Endothelial cell of umbilical vein (primary cell): ENCODE measurements at regions not wholly inside any gene's neighbourhood (a gene's known extent, or its start where the extent isn't known, plus 50 kb on each side); places are given as distances from the start of the nearest gene placed in this dataset.

Experiments used
- BruUV-seq: library from RNA; stranded (reverse); fragments of 400-500 nt; replicated peaks from 2 replicates; lab custom pipeline; 2021; lab: Mats Ljungman, UMichigan
- CTCF ChIA-PET: fragments of 300-600, 350-600 bp; sonication (Branson Sonifier 250); formaldehyde crosslinking; loops from one replicate; lab custom pipeline; 2021; ENCODE audit warnings: antibody characterized with exemption, inconsistent platforms; lab: Charles Lee
- POLR2A ChIA-PET: fragments of 300-600, 350-600 bp; sonication (Branson Sonifier 250); formaldehyde crosslinking; loops from one replicate; lab custom pipeline; 2021; ENCODE audit warnings: antibody characterized with exemption, inconsistent platforms; lab: Charles Lee
- DNase-seq: peaks from one replicate; pipeline ENCODE4 v3.0.0-alpha.2; 2011; ENCODE audit warnings: low read depth, low spot score
- FAIRE-seq: peaks from 2 replicates; lab custom pipeline; 2011; peaks lifted over from hg19 to GRCh38; lab: Jason Lieb, UNC
- H2AFZ ChIP-seq: 2 replicates; pipeline ENCODE4 v1.6.0; 2012; ENCODE audit warnings: low read depth, low read length, control low read depth, inconsistent platforms
- H3K27ac ChIP-seq: 2 replicates; pipeline ENCODE4 v1.5.1; 2011; ENCODE audit warnings: low read depth, mild to moderate bottlenecking, control low read depth, low read length, moderate library complexity; ENCODE audit not compliant: insufficient read depth
- H3K27me3 ChIP-seq, 2 experiments: 2 replicates each; pipeline versions ENCODE4 v1.6.0 to v1.6.1; 2011; ENCODE audit warnings: low read length in 2 of 2, mixed read lengths in 1 of 2; ENCODE audit not compliant: control insufficient read depth in 2 of 2, insufficient read depth in 2 of 2
- H3K36me3 ChIP-seq, 2 experiments: 2 replicates in 1 of 2; 3 replicates in 1 of 2; pipeline ENCODE4 v1.5.1; 2011; ENCODE audit warnings: low read length in 2 of 2, mild to moderate bottlenecking in 1 of 2, moderate library complexity in 1 of 2; ENCODE audit not compliant: control insufficient read depth in 2 of 2, insufficient read depth in 2 of 2; ENCODE audit errors: extremely low read depth in 1 of 2
- H3K4me1 ChIP-seq: 3 replicates; pipeline ENCODE4 v1.5.1; 2011; ENCODE audit warnings: mild to moderate bottlenecking, low read length; ENCODE audit not compliant: control insufficient read depth, insufficient read depth; ENCODE audit errors: extremely low read depth
- H3K4me2 ChIP-seq: 2 replicates; pipeline ENCODE4 v1.6.1; 2011; ENCODE audit warnings: low read length, control low read depth, mixed read lengths; ENCODE audit not compliant: insufficient read depth
- H3K4me3 ChIP-seq, 3 experiments: fragments of 200-600 bp in 1 of 3; sonication (generic), shearing (Covaris generic) in 1 of 3; replicated peaks in 1 of 3; 2 replicates each; pipeline ENCODE4 v1.5.1; 2011 to 2016; ENCODE audit warnings: control low read depth in 3 of 3, low read length in 3 of 3, mild to moderate bottlenecking in 2 of 3, inconsistent platforms in 1 of 3, low read depth in 1 of 3, moderate library complexity in 1 of 3; ENCODE audit not compliant: insufficient read depth in 1 of 3
- H3K79me2 ChIP-seq: 2 replicates; pipeline ENCODE4 v1.6.0; 2012; ENCODE audit warnings: low read length, inconsistent platforms; ENCODE audit not compliant: control insufficient read depth, insufficient read depth
- H3K9ac ChIP-seq: replicated peaks from 2 replicates; pipeline ENCODE3; 2011; ENCODE audit warnings: low read length, control low read depth; ENCODE audit not compliant: insufficient read depth; ENCODE audit errors: extremely low read depth
- H3K9me1 ChIP-seq: replicated peaks from 3 replicates; pipeline ENCODE4 v1.6.0; 2011; ENCODE audit warnings: mild to moderate bottlenecking, low read length; ENCODE audit not compliant: control insufficient read depth, insufficient read depth; ENCODE audit errors: extremely low read depth
- H3K9me3 ChIP-seq: replicated peaks from 2 replicates; pipeline ENCODE4 v1.5.1; 2012; ENCODE audit warnings: low read length, inconsistent platforms; ENCODE audit not compliant: control insufficient read depth, insufficient read depth
- H4K20me1 ChIP-seq: replicated peaks from 2 replicates; pipeline ENCODE3; 2011; ENCODE audit warnings: mild to moderate bottlenecking, low read length; ENCODE audit not compliant: control insufficient read depth, insufficient read depth; ENCODE audit errors: extremely low read depth
- CTCF ChIP-seq, 2 donors: IDR thresholded peaks; 1 replicate in 1 of 2; 2 replicates in 1 of 2; pipeline ENCODE4 v1.5.1; 2011; ENCODE audit warnings: low read length in 2 of 2, mild to moderate bottlenecking in 2 of 2, moderate library complexity in 2 of 2, control low read depth in 1 of 2, inconsistent platforms in 1 of 2, low read depth in 1 of 2; ENCODE audit not compliant: insufficient read depth in 1 of 2; ENCODE audit errors: extremely low read depth in 1 of 2
- EZH2 ChIP-seq: IDR thresholded peaks from 2 replicates; pipeline ENCODE4 v1.6.1; 2012; ENCODE audit warnings: borderline replicate concordance, low read depth, mild to moderate bottlenecking, moderate library complexity, low read length, inconsistent platforms; ENCODE audit not compliant: severe bottlenecking
- FOS ChIP-seq: IDR thresholded peaks from 2 replicates; pipeline ENCODE4 v1.6.1; 2011; ENCODE audit warnings: mild to moderate bottlenecking, low read length, moderate library complexity, borderline replicate concordance; ENCODE audit not compliant: insufficient read depth
- GATA2 ChIP-seq: IDR thresholded peaks from 2 replicates; pipeline ENCODE4 v1.7.0; 2011; ENCODE audit warnings: low read depth, mild to moderate bottlenecking, moderate library complexity, mixed read lengths, low read length; ENCODE audit not compliant: insufficient read length, insufficient read depth
- JUN ChIP-seq: IDR thresholded peaks from 2 replicates; pipeline ENCODE4 v1.6.1; 2011; ENCODE audit warnings: borderline replicate concordance, low read depth; ENCODE audit not compliant: insufficient read length, insufficient read depth
- MAX ChIP-seq: IDR thresholded peaks from 2 replicates; pipeline ENCODE4 v1.6.1; 2011; ENCODE audit not compliant: insufficient read depth, insufficient read length
- MYC ChIP-seq: IDR thresholded peaks from one replicate; pipeline ENCODE4 v1.6.1; 2011; ENCODE audit warnings: mild to moderate bottlenecking, low read depth, low read length
- POLR2A ChIP-seq: IDR thresholded peaks from 2 replicates; pipeline ENCODE4 v1.6.1; 2012; ENCODE audit warnings: low read depth, mild to moderate bottlenecking, control low read depth, low read length
- POLR2AphosphoS5 ChIP-seq: IDR thresholded peaks from 2 replicates; pipeline ENCODE4 v1.6.1; 2012; ENCODE audit warnings: low read depth, mild to moderate bottlenecking, control low read depth, low read length, moderate library complexity; ENCODE audit not compliant: insufficient read depth
- dilution Hi-C: fragments of 300-500 bp; cut with MboI; formaldehyde crosslinking; loops from one replicate; pipeline ENCODE4 v1.15.0; 2019; ENCODE audit warnings: low sequenced_read_pairs; ENCODE audit not compliant: extremely low pct_ligation_motif_present
- intact Hi-C: fragments of 100-400 bp; cut with micrococcal nuclease; formaldehyde crosslinking; loops from one replicate; pipeline ENCODE4 v1.10.0; 2022

- ChIA-PET POLR2A (no interaction called here), CTCF (no interaction called here)
- dilution Hi-C loops (no loop called here), intact Hi-C loops (no loop called here)
- FAIRE-seq: no peak
- Histone ChIP-seq H3K9me3 (no peaks in the 10 kb centered on the region), H3K4me1 (no peaks in the 10 kb centered on the region), H3K9me1 (no peaks in the 10 kb centered on the region), H2AFZ (no peak overlapping the region), H3K27me3 (no peaks in the 10 kb centered on the region), H3K4me3 (no peak overlapping the region), H3K9ac (no peak overlapping the region), H3K36me3 (no peaks in the 10 kb centered on the region), H3K4me2 (no peak overlapping the region), H3K79me2 (no peaks in the 10 kb centered on the region), H4K20me1 (no peaks in the 10 kb centered on the region), H3K27ac (no peak overlapping the region)
- no peak for TF ChIP-seq FOS
- TF ChIP-seq CTCF (IDR thresholded peaks at IDR 0.05; ENCODE audit: extremely low read depth in 1 of 2, insufficient read depth in 1 of 2, low read depth in 1 of 2, low read length in 2 of 2): no peak
- no peak for TF ChIP-seq POLR2A
- no peak for TF ChIP-seq JUN
- no peak for TF ChIP-seq MYC
- TF ChIP-seq POLR2AphosphoS5: no peak
- TF ChIP-seq MAX: no peak
- TF ChIP-seq EZH2: no peak
- no peak for TF ChIP-seq GATA2
- DNase-seq: no peak
- no TSS peak for BruUV-seq
Observed at GRCh38 chr11:116267146-116267545, 505.6 kb downstream of the BUD13 start.
